ENCODE measurements at regions not wholly inside any gene's neighbourhood (a gene's known extent, or its start where the extent isn't known, plus 50 kb on each side); places are given as distances from the start of the nearest gene placed in this dataset.
"Not testable (repeated sequence)": the region's sequence is repeated elsewhere in the genome, so short reads cannot be mapped to it uniquely, and the experiment has no call there.

DNA sequence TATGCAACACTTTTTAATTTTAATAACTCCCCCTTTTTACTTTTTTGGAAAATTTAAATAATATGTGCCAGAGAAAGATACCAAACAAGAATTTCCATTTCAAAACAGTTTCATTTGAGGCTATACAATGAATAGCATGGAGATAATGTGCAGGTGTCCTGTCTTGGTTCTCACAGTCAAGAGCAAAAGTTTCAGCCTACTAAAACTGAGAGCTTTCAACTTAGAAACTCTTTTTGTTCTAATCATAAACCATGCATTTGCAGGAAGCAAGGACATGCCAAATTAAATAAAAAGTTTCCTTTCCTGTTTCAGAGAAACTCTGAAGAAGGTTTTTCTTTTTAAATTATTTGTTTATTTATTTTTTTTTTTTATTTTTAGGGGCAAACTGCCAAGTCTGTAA lies 1165.6 kb upstream of the SEMA6A start:
- no peak for FAIRE-seq
- TF ChIP-seq TAF1 (IDR thresholded peaks at IDR 0.05; ENCODE audit: borderline replicate concordance, low read depth, low read length) (no peak), POLR2A (IDR thresholded peaks at IDR 0.05; ENCODE audit: low read depth, low read length) (no peak), POLR2AphosphoS5 (IDR thresholded peaks at IDR 0.05; ENCODE audit: low read depth, low read length) (no peak)
- no peak for DNase-seq (ENCODE audit: insufficient read length)

DNA sequence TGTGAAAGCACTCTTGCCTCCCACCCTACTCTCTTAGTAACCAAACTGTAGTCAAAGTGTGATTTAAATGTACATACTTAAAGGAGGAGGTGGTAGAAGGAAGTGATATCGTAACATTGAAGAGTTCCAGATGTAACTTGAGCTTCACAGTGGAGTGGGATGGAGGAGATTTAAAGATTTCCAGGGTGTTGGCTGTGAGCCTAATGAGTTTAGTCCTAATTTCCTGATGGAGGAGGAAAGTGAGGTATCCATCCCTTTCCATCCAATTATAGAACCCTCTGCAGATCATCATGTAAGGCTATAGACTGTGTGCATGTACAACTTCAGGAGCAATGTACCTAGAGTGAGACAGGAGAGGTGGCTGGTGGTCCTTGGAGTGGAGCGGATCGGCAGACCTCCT lies 1163.9 kb upstream of the SEMA6A start:
- no peak for FAIRE-seq
- no peak for TF ChIP-seq POLR2AphosphoS5 (IDR thresholded peaks at IDR 0.05; ENCODE audit: low read depth, low read length)
- no peak for TF ChIP-seq POLR2A (IDR thresholded peaks at IDR 0.05; ENCODE audit: low read depth, low read length)
- TF ChIP-seq TAF1 (IDR thresholded peaks at IDR 0.05; ENCODE audit: borderline replicate concordance, low read depth, low read length), result no peak
- DNase-seq (ENCODE audit: insufficient read length), result no peak

DNA sequence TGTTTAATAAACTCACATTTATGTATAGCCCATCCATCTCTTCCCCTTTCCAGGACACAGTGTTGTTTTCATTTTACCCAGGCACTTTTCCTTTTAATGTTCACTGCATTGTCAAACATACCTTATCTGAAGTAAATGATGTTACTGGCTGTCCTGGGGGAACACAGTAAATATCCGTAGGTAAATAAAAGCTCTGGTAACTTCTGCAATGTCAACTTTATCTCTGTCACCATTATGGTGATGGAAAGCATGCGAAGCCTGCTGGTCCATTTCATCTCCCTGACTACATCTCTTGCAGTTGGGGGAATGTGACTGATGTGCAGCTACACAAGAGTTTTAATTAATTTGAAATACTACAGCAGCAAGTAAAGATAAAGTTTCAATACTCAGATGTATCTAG lies 1162.1 kb upstream of the SEMA6A start:
- FAIRE-seq (no peak), DNase-seq (ENCODE audit: insufficient read length) (no peak)
- no peak for TF ChIP-seq POLR2AphosphoS5 (IDR thresholded peaks at IDR 0.05; ENCODE audit: low read depth, low read length)
- TF ChIP-seq TAF1 (IDR thresholded peaks at IDR 0.05; ENCODE audit: borderline replicate concordance, low read depth, low read length), result no peak
- no peak for TF ChIP-seq POLR2A (IDR thresholded peaks at IDR 0.05; ENCODE audit: low read depth, low read length)

DNA sequence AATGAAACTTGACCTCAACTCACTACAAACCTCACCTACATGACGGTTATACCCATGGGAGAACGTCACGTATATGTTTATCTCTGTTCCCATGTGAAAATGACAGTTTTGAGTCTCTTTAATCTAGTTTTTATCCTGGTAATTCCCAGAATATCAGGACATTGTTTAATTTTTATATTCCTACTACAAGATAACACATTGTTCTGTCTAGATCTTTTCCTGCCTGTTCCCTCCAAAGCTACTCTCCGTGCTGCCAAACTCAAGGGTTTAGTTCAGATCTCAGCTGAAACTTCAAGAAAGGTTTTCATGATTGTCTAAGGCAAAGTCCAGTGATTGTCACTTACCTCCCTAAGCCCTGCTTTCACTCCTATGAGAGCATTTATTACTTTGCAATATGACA lies 1159.4 kb upstream of the SEMA6A start:
- FAIRE-seq (no peak), DNase-seq (ENCODE audit: insufficient read length) (no peak)
- TF ChIP-seq TAF1 (IDR thresholded peaks at IDR 0.05; ENCODE audit: borderline replicate concordance, low read depth, low read length), result no peak
- no peak for TF ChIP-seq POLR2AphosphoS5 (IDR thresholded peaks at IDR 0.05; ENCODE audit: low read depth, low read length)
- TF ChIP-seq POLR2A (IDR thresholded peaks at IDR 0.05; ENCODE audit: low read depth, low read length), result no peak

DNA sequence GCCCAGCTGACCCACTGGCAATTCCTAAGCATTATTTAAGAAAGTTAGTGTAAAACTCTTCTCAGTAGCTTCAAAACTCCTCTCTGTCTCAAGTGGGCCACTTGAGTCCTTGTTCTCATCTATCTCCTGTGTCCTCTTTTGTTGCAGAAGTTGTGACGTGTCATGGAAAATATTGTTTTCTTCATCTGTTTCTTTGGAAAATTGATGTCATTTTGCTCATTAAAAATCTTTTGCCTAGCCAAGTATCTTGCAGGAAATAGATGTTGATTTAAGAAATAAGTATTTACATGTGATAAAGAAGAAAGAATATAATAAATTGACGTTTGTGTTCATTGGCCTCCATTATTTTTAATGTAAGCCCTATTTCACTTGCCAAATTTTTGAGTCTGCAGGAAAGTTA lies 1158.4 kb upstream of the SEMA6A start:
- TF ChIP-seq POLR2A (IDR thresholded peaks at IDR 0.05; ENCODE audit: low read depth, low read length), result no peak
- TF ChIP-seq TAF1 (IDR thresholded peaks at IDR 0.05; ENCODE audit: borderline replicate concordance, low read depth, low read length), result no peak
- TF ChIP-seq POLR2AphosphoS5 (IDR thresholded peaks at IDR 0.05; ENCODE audit: low read depth, low read length), result no peak
- no peak for DNase-seq (ENCODE audit: insufficient read length)
- no peak for FAIRE-seq

DNA sequence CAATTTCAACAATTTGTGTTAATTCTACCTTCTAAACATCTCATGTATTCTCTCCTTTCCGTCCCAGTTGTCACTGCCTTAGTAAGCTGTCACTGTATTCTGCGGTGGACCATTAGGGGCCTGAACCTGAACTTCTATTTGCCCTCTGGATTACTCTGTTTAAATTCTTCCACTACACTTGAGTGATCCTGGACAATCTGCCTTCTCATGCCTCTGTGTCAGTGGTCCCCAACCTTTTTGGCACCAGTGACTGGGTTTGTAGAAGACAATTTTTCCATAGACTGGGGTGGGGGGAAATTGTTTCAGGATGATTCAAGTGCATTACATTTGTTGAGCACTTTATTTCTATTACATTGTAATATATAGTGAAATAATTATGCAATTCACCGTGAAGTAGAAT lies 1157.6 kb upstream of the SEMA6A start:
- DNase-seq (ENCODE audit: insufficient read length), result no peak
- TF ChIP-seq POLR2A (IDR thresholded peaks at IDR 0.05; ENCODE audit: low read depth, low read length) (no peak), POLR2AphosphoS5 (IDR thresholded peaks at IDR 0.05; ENCODE audit: low read depth, low read length) (no peak), TAF1 (IDR thresholded peaks at IDR 0.05; ENCODE audit: borderline replicate concordance, low read depth, low read length) (no peak)
- FAIRE-seq, result no peak

DNA sequence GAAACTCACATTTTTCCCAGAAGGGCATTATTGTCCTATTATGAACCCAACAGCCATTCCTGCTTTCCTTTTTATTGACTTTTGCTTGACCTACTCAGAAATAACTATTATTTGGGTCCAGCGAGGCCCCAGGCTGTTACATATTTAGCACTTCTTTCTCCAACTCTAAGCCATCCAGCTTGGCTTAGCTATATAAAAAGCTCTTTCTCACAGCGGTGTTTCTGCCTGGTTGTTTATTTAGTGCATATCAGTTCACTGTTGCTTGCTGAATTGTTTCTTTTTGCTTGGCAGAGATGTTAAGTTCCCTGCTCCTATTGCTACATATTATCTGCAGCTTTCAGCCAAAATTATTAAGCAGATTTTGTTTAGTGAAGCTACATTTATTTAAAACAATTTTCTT lies 1156.8 kb upstream of the SEMA6A start:
- DNase-seq (ENCODE audit: insufficient read length) (no peak), FAIRE-seq (no peak)
- TF ChIP-seq POLR2A (IDR thresholded peaks at IDR 0.05; ENCODE audit: low read depth, low read length) (no peak), POLR2AphosphoS5 (IDR thresholded peaks at IDR 0.05; ENCODE audit: low read depth, low read length) (no peak), TAF1 (IDR thresholded peaks at IDR 0.05; ENCODE audit: borderline replicate concordance, low read depth, low read length) (no peak)

DNA sequence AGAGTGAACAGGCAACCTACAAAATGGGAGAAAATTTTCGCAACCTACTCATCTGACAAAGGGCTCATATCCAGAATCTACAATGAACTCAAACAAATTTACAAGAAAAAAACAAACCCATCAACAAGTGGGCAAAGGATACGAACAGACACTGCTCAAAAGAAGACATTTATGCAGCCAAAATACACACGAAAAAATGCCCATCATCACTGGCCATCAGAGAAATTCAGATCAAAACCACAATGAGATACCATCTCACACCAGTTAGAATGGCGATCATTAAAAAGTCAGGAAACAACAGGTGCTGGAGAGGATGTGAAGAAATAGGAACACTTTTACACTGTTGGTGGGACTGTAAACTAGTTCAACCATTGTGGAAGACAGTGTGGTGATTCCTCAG lies 1146.2 kb upstream of the SEMA6A start:
- not testable (repeated sequence) for DNase-seq (ENCODE audit: insufficient read length); FAIRE-seq

DNA sequence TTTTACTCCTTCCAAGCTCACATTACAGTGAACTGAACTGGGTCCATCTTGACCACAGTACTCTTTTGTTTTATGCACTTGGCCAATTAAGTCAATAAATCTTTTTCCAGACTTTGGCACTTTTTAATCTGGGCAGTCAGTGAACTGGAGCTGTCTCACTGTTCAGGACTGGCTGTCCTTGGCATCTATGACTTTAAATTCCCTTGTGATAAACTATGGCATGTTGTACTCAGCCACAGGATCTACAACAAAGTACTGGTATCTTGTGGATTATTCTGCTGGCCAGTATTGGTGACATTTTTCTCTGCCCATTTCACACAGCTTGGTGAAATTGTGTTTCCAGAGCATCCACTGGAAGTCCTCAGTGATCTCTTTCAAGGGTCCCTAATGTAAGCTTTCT lies 1144.8 kb upstream of the SEMA6A start:
- TF ChIP-seq POLR2AphosphoS5 (IDR thresholded peaks at IDR 0.05; ENCODE audit: low read depth, low read length) (no peak), POLR2A (IDR thresholded peaks at IDR 0.05; ENCODE audit: low read depth, low read length) (no peak), TAF1 (IDR thresholded peaks at IDR 0.05; ENCODE audit: borderline replicate concordance, low read depth, low read length) (no peak)
- DNase-seq (ENCODE audit: insufficient read length) (no peak), FAIRE-seq (no peak)

DNA sequence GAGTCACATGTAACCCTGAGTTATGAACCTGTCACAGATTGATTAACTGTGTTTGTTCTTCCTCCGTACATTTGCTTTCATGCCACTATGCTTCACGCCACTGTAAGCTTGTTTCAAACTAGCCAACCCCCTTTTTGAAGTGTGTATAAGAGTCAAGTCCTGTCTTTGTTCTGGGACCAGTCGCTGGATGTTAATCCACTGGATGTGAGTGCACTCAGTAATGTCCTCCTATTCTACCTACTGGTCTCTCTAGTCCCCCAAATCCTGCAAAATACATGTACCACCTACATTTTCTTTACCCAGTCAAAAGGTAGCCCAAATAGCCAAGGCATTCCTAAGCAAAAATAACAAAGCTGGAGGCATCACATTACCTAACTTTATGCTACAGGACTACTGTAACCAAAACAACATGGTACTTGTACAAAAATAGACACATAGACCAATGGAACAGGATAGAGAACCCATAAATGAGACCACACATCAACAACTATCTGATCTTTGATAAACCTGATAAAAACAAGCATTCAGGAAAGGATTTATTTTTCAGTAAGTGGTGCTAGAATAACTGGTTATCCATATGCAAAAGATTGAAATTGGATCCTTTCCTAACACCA lies 1139.1 kb upstream of the SEMA6A start:
- TF ChIP-seq TAF1 (IDR thresholded peaks at IDR 0.05; ENCODE audit: borderline replicate concordance, low read depth, low read length) (no peak), POLR2A (IDR thresholded peaks at IDR 0.05; ENCODE audit: low read depth, low read length) (no peak), POLR2AphosphoS5 (IDR thresholded peaks at IDR 0.05; ENCODE audit: low read depth, low read length) (no peak)
- DNase-seq (ENCODE audit: insufficient read length), result no peak
- FAIRE-seq, result no peak

DNA sequence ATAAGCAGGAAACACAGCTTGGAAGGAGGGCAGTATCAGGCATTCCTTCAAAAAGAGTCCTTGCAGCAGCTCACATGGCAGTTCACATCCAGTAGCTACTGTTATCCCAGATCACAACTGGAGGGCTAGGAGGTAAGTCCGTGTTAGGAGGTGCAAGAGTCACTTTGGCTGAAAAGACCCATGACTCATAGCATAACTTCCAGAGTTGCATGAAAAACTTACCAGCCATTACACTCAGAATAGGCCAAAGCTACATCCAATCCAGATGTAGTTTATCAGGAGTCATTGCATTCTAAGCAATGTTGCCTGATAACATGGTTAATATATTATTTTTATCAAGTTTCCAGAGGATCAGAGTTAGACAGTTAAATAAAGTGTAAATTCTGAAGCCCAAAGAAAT lies 1126.4 kb upstream of the SEMA6A start:
- no peak for TF ChIP-seq POLR2A (IDR thresholded peaks at IDR 0.05; ENCODE audit: low read depth, low read length)
- TF ChIP-seq TAF1 (IDR thresholded peaks at IDR 0.05; ENCODE audit: borderline replicate concordance, low read depth, low read length), result no peak
- no peak for TF ChIP-seq POLR2AphosphoS5 (IDR thresholded peaks at IDR 0.05; ENCODE audit: low read depth, low read length)
- no peak for DNase-seq (ENCODE audit: insufficient read length)
- no peak for FAIRE-seq

DNA sequence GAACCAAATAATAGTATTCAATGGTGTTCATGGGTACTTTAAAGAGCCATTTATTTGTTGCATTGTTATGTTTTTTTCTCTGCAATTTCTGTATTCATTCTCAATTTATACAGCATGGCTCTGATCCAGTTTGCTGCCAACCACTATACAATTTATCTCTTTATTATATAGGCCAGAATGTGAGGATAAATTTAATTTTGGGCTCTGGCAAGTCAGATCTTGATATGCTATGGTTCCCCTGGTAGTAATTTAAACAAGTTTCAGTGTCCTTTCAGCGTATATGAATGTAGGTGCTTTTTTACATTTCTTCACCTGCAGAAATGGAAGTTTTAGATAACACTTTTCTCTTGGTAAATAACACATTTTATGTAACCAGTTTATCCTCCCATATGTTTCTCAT lies 1118.0 kb upstream of the SEMA6A start:
- no peak for TF ChIP-seq POLR2AphosphoS5 (IDR thresholded peaks at IDR 0.05; ENCODE audit: low read depth, low read length)
- no peak for TF ChIP-seq TAF1 (IDR thresholded peaks at IDR 0.05; ENCODE audit: borderline replicate concordance, low read depth, low read length)
- no peak for TF ChIP-seq POLR2A (IDR thresholded peaks at IDR 0.05; ENCODE audit: low read depth, low read length)
- FAIRE-seq, result no peak
- no peak for DNase-seq (ENCODE audit: insufficient read length)

Measured in GM12892 (cell line).